A549 (cell line): ENCODE measurements at regions not wholly inside any gene's neighbourhood (a gene's known extent, or its start where the extent isn't known, plus 50 kb on each side); places are given as distances from the start of the nearest gene placed in this dataset.

ENCODE experiments used
- CHD2 ChIP-seq: fragments of 150-350 bp; IDR thresholded peaks from 2 replicates; pipeline ENCODE4 v1.6.1; 2014; ENCODE audit warnings: low read length; ENCODE audit not compliant: partially characterized antibody
- EP300 ChIP-seq, 2 experiments: fragments of >200 bp; sonication (Bioruptor Twin); formaldehyde crosslinking; IDR thresholded peaks; 2 replicates in 1 of 2; 3 replicates in 1 of 2; pipeline ENCODE4 v1.6.1; 2016 to 2017
- HDAC2 ChIP-seq: fragments of 200-600 bp; sonication (generic); IDR thresholded peaks from 2 replicates; pipeline ENCODE4 v1.6.1; 2016
- KDM1A ChIP-seq: fragments of 200-600 bp; sonication (generic); IDR thresholded peaks from 2 replicates; pipeline ENCODE4 v1.6.1; 2016; ENCODE audit warnings: low read depth, mild to moderate bottlenecking
- MAFK ChIP-seq: fragments of 450-650 bp; IDR thresholded peaks from 2 replicates; pipeline ENCODE4 v1.6.1; 2014; ENCODE audit not compliant: partially characterized antibody
- POLR2A ChIP-seq: IDR thresholded peaks from 2 replicates; pipeline ENCODE4 v1.6.1; 2012; ENCODE audit warnings: mild to moderate bottlenecking, low read length
- RNF2 ChIP-seq: fragments of 200-600 bp; sonication (generic); IDR thresholded peaks from 2 replicates; pipeline ENCODE4 v1.6.1; 2016; ENCODE audit warnings: low read depth, mild to moderate bottlenecking, antibody characterized with exemption, moderate library complexity, borderline replicate concordance
- TF ChIP-seq, protein P1 (sequence below): fragments of >200 bp; sonication (Bioruptor Twin); formaldehyde crosslinking; IDR thresholded peaks from 3 replicates; pipeline ENCODE4 v1.5.1; 2016
- TF ChIP-seq, protein P2 (sequence below): IDR thresholded peaks from 2 replicates; pipeline ENCODE4 v1.6.1; 2012
- TF ChIP-seq, protein P3 (sequence below): IDR thresholded peaks from 2 replicates; pipeline ENCODE4 v1.6.1; 2012; ENCODE audit warnings: low read depth, borderline replicate concordance

DNA sequence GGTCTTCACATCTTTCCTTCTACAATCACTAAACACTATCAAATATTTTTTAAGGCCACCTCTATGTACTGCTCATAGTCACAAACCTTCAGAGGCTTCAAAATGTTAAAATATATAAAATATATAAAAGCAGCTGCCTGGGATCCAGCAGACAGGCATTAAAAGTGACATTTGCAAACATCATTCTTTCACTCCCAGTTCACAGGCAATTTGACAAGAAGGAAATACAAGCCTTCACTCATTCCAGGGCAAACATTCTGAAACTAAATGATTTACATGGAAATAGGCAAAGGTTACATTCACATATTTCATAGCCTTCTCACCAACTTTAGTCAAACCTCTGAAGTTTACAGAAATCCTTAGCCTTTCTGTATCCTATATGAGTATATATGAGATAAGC, 266.3 kb downstream of the TBL1XR1 start:
- TF ChIP-seq, protein P1, sequence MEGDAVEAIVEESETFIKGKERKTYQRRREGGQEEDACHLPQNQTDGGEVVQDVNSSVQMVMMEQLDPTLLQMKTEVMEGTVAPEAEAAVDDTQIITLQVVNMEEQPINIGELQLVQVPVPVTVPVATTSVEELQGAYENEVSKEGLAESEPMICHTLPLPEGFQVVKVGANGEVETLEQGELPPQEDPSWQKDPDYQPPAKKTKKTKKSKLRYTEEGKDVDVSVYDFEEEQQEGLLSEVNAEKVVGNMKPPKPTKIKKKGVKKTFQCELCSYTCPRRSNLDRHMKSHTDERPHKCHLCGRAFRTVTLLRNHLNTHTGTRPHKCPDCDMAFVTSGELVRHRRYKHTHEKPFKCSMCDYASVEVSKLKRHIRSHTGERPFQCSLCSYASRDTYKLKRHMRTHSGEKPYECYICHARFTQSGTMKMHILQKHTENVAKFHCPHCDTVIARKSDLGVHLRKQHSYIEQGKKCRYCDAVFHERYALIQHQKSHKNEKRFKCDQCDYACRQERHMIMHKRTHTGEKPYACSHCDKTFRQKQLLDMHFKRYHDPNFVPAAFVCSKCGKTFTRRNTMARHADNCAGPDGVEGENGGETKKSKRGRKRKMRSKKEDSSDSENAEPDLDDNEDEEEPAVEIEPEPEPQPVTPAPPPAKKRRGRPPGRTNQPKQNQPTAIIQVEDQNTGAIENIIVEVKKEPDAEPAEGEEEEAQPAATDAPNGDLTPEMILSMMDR: no peak
- TF ChIP-seq EP300 (IDR thresholded peaks at IDR 0.05) (no peak), CHD2 (no peak), POLR2A (no peak), KDM1A (no peak), MAFK (no peak), HDAC2 (no peak), RNF2 (no peak)
- TF ChIP-seq, protein P2, sequence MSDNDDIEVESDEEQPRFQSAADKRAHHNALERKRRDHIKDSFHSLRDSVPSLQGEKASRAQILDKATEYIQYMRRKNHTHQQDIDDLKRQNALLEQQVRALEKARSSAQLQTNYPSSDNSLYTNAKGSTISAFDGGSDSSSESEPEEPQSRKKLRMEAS: no peak
- TF ChIP-seq, protein P3, sequence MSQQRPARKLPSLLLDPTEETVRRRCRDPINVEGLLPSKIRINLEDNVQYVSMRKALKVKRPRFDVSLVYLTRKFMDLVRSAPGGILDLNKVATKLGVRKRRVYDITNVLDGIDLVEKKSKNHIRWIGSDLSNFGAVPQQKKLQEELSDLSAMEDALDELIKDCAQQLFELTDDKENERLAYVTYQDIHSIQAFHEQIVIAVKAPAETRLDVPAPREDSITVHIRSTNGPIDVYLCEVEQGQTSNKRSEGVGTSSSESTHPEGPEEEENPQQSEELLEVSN: no peak
